Left cardiac atrium (tissue), 4 donors: ENCODE measurements at regions not wholly inside any gene's neighbourhood (a gene's known extent, or its start where the extent isn't known, plus 50 kb on each side); places are given as distances from the start of the nearest gene placed in this dataset.
"Not testable (repeated sequence)": the region's sequence is repeated elsewhere in the genome, so short reads cannot be mapped to it uniquely, and the experiment has no call there.

ENCODE experiments used
- ATAC-seq, 2 donors: fragments of 200-7000 bp; cut with Tn5 transposase; one replicate each; pipeline ENCODE4 v1.9.1; 2020; ENCODE audit warnings: mild to moderate bottlenecking in 2 of 2, moderate library complexity in 2 of 2
- DNase-seq: peaks from one replicate; pipeline ENCODE4 v3.0.0-alpha.2; 2020
- intact Hi-C, 2 donors: fragments of 100-400 bp; cut with DNase I; formaldehyde crosslinking; loops; one replicate each; pipeline versions ENCODE4 v1.14.1 to v1.15.1; 2022 to 2023
- donor health status: DM: no; HTN: yes; CAD: no.
- donor health status: DM: no; HTN: yes; CAD: no; lungs with severe emphysema.
- donor health status: DM: yes; HTN: yes; CAD: no.
- donor health status: Dilated cardiomyopathy.

DNA sequence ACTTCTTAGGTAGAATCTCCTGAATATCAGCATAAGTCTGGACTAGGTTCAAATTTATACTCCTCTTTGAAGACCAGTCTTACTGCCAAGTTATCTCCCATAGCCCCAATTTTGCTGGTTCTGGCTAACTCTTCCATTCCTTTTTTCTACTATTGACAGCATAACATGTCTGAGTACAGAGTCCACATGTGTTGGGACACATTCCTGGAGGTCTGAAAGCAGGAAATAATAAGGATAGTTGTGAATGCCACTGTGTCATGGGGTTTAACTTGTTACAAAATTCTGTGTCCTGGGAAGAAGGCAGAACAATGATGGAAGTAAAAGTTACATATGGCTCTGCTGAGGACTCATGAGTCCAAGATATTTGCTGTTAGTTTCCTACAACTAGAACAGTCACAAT is 57.4 kb upstream of the ZBTB20 start:
- no peak for DNase-seq
- intact Hi-C loops, result no loop called here
- ATAC-seq, result no peak

DNA sequence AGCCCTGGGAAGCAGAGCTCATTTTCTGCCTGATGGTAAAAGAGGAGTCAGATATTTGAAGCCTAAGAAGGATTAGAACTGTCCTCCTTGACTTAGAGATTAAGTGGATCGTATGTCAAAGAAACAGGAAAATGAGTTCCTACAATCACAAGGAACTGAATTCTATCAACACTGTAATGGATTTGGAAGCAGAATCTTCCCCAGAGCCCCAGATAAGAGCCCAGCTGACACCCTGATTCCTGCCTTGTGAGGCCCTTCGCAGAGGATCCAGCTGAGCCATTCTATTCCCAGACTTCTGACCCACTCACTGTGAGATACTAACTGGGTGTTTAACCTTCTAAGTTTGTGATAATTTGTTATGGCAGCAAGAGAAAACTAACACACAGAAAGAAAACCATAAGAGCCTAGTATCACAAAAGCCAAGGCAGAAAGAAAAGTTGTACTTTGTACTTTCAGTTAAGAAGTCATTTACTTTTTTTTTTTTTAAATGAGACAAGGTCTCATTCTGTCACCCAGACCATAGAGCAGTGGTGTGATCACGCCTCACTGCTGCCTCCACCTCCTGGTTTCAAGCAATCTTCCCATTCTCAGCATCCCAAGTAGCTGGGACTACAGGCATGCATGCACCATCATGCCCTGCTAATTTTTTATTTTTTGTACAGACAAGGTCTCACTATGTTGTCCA is 61.1 kb upstream of the ZBTB20 start:
- intact Hi-C loops, result no loop called here
- ATAC-seq, result no peak

DNA sequence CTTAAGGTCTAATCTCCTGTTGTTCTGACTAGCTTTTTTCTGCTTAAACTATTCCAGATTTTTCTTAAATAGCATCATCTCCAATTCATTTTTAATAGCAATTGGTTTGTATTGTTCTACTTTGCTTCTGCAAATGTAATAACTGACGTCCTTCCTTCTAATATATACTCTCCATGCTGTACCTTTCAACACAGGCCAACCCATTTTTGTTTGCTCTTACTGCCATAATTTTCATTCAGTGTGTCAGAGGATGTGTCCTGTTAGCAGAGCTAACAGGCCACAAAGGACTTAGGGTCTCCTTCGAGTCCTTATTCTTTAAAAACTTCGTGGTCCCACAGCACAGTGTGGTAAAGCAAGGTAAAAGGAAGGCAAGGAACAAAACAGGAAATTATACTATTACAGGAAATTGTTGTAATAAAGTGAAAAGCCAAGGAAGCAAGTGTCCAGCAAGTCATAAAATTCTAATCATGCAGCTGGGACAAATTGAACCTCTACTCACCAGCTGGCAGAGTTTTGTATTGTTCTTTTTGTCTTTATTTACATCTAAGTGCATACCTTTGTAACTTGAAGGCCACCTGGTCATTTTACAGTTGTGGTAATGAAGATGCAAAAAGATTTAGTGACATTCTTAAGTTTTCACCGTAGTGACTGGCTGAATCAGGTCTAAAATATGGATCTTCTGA is 64.9 kb upstream of the ZBTB20 start:
- DNase-seq (no peak), ATAC-seq (no peak)
- intact Hi-C loops, result loop anchor here in 1 of 2 donors (10.0 kb wide), 1 partner anchor 363 kb away; no protein-coding TSS in a partner anchor

More for the DNA sequence above, 61.1 kb upstream of the ZBTB20 start:
- DNase-seq, result no peak

DNA sequence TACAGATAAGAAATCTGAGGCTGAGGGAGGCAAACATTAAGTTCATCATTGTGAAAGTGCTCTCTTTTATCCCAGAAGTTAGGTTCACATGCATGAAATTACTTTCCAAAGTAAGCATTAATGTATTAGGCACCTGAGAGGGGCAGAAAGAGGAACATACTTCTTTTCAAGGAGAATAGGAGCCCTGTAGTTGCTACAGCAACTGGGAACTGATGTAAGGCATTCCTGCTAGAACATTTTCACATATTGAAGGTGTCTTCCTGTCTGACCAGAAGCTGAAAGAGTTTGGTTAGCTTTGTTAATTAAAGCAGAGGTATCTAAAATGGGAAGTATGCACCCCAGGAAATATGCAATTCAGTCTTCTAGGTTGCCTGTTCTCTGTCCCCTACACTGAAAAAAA is 65.5 kb upstream of the ZBTB20 start:
- ATAC-seq (no peak), DNase-seq (no peak)
- intact Hi-C loops, result loop anchor here in 1 of 2 donors (10.0 kb wide), 1 partner anchor 362 kb away; no protein-coding TSS in a partner anchor

DNA sequence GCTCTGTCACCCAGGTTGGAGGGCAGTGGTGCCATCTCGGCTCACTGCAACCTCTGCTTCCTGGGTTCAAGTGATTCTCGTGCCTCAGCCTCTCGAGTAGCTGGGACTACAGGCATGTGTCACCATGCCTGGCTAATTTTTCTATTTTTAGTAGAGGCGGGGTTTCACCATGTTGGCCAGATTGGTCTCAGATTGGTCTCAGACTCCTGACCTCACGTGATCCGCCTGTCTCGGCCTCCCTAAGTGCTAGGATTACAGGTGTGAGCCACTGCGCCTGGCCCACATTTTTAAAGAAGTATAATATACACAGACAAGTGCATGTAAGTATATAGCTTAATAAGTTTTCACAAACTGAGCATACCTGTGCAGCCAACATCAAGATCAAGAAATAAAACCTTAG is 66.0 kb upstream of the ZBTB20 start:
- DNase-seq, ATAC-seq: not testable (repeated sequence)
- intact Hi-C loops, result loop anchor here in 1 of 2 donors (10.0 kb wide), 1 partner anchor 362 kb away; no protein-coding TSS in a partner anchor

DNA sequence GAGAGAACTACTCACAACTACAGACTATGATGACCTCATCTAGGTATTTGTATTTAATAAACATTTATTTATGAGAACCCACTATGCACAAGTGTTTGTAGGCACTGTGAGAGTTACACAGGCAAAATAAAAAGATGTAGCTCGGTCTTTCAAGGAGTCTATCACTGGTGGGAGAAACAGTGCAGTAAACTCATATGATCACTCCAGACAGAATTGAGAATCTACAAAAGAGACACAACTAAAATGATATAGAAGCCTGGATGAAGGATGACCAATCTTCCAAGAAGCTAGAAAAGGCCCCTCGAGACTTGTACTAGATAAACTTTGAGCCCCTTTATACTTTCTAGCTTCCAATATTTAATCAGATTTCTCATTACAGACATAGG is 70.2 kb upstream of the ZBTB20 start:
- no peak for ATAC-seq
- intact Hi-C loops, result loop anchor here (1.0 to 10.0 kb wide), 5 partner anchors 358 to 600 kb away; no protein-coding TSS in a partner anchor
- no peak for DNase-seq

DNA sequence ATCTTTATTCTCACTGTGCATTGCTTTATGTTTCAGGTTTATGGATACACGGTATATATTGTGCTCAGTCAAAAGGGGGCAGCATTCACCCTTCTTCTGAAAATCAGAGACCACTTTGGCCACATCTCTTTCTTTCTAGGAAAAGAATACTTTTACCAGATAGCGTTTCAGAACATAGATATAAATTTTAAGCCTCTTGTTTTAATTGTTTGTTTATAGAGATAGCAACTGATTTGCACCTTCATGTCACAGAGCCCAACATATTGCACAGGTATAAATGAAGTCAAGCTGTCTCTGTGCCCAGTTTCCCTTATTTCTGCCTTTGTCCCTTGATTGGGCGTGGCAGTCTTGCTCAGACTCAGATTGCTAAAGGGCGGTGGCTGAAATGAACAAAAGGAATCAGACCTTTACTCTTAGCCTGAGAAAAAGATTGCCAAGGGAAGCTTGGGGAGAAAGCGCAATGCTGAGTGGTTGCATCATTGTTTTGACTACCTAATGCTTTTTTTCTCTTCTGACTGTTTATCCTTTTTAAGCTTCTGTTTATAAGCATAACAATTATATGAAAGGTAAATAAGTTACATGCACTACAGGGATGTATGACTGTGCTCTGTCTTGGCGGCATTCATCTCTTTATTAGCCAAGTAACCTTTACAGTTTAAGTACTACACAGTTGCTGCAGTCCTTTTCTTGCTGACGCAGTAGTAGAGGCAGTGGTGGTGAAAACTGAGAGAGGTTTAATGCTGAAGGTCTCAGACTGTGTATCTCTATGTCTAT is 70.8 kb upstream of the ZBTB20 start:
- intact Hi-C loops, result loop anchor here (1.0 to 10.0 kb wide), 5 partner anchors 357 to 599 kb away; no protein-coding TSS in a partner anchor
- DNase-seq (peak; percentile 32), ATAC-seq (peak; percentile 79 to 82)

DNA sequence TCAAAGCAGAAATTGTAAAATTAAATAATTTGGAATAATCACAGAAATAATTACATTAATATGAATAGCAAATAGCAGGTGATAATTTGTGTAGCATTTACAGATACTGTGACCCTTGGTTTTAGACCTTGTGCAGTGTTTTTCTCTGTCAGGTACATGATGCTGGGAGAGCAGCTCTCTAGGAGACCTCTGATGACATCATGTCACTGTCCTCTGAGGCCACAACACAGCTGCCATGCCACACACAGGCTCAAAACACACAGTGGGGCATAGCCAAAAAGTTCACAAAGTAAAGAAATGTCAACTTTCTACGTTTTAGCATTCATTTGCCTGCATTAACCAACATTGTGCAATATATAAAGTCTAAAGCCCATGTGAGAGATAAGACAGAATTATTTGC is 71.8 kb upstream of the ZBTB20 start:
- ATAC-seq (no peak), DNase-seq (no peak)
- intact Hi-C loops, result loop anchor here (5.0 to 10.0 kb wide), 3 partner anchors 356 to 598 kb away; no protein-coding TSS in a partner anchor

DNA sequence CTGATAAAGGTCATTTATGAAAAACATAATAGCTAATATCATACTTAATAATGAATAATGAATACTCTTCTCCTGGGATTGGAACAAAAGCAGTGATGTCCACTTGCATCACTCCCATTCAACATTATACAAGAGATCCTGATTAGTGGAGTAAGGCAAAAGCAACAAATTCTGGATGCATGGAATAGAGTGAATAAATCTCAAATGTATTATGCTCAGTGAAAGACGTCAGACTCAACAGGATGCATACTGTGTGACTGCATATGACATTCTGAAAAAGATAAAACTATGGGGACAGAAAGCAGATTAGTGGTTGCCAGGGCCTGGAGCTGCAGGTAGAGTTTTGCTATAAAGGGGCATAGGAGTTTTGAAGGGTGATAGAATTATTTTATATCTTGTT is 77.6 kb upstream of the ZBTB20 start:
- intact Hi-C loops, result loop anchor here in 1 of 2 donors (10.0 kb wide), 1 partner anchor 210 kb away; no protein-coding TSS in a partner anchor
- DNase-seq, result no peak
- no peak for ATAC-seq

DNA sequence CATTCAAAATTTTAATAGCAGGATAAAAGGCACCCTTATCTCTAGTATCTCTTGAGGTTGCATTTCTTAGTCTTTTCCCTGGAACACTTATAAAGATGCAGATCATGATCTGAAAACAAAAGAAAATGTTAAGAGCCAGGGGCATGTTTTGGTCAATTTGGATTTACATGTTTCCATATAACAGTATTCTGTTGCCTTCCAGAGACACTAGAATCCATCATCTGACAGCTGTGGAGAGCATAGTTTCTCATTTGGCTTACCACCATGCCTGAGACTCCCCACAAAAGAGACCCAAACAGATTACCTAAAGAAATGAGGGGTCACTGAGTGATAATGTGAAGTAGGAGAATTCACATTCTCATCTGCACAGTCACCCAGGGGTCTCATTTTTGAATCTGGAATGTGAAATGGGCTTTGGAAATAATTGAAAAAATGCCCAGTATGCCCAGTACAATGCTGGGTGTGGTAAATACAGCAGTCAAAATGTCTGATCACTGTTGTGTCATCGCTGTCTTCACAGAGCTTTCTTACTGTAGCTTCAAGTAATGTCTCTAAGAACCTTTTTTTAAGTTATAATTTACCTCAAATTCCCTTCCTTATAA is 79.9 kb upstream of the ZBTB20 start:
- intact Hi-C loops, result loop anchor here in 1 of 2 donors (10.0 kb wide), 1 partner anchor 208 kb away; no protein-coding TSS in a partner anchor
- DNase-seq (no peak), ATAC-seq (no peak)

DNA sequence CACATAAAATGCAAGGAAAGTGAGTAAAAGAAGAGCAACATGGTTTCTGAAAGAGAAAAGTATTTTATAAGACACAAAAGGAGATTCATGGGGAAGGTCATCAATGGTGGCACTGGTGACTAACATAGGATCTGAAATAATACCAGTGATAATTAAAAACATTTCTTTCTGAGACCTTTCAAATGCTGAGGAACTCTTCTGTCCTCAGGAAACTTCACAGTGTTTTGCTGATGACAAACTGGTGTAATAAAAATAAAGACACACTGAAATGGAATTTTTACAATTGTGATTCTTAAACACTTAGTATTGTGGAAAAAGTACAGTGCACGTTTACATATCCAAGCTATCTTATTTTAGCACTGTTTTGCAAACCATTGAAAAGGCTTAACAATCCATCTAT is 80.4 kb upstream of the ZBTB20 start:
- intact Hi-C loops, result loop anchor here in 1 of 2 donors (10.0 kb wide), 1 partner anchor 207 kb away; no protein-coding TSS in a partner anchor
- ATAC-seq, result no peak

DNA sequence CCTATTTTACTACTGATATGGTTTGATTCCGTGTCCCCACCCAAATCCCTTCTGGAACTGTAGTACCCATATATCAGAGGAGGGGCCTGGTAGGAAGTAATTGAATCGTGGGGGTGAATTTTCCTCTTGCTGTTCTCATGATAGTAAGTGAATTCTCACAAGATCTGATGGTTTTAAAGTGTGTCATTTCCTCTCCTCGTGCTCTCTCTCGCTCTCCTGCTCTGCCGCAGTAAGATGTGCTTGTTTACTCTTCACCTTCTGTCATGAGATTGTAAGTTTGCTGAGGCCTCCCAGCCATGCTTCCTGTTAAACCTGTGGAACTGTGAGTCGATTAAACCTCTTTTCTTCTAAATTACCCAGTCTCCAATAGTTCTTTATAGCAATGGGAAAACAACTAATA is 81.2 kb upstream of the ZBTB20 start:
- ATAC-seq (no peak), DNase-seq (no peak)
- intact Hi-C loops, result loop anchor here in 1 of 2 donors (10.0 kb wide), 1 partner anchor 207 kb away; no protein-coding TSS in a partner anchor

More for the DNA sequence above, 80.4 kb upstream of the ZBTB20 start:
- no peak for DNase-seq

DNA sequence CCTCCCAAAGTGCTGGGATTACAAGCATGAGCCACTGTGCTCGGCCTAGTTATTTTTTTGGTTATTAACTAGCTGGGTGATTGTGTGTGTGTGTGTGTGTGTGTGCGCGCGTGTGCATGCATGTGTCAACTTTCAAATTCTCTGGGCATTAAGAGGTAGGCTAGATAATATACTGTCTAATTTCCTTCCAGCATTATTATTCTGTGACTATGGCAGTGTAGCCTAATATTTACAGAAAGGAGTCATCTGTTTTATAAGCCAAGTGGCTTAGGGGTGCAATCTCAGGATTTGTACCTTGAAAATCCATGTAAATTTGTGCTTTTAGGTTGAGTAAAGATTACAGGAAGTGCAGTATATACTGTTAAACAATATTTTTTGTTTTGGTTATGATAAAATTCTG is 85.1 kb upstream of the ZBTB20 start:
- DNase-seq (no peak), ATAC-seq (no peak)
- intact Hi-C loops, result no loop called here

DNA sequence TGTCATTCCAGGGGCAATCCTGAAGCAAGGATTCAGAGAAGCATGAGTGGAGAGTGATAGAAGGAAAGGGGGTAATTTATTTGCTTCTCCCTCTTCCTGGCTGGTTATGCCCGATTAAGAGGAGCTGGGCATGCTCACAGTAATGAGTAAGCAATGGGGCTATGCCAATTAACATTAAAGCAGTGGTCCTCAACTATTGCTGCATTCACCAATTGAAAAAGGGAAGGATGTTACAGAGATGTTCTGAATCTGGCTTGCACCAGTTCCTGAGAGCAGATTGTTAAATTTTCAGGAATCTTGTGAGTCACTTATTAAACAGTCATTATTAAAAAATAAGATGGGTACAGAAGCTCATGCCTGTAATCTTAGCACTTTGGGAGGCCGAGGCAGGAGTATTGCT is 85.9 kb upstream of the ZBTB20 start:
- ATAC-seq (no peak), DNase-seq (no peak)
- intact Hi-C loops, result no loop called here

DNA sequence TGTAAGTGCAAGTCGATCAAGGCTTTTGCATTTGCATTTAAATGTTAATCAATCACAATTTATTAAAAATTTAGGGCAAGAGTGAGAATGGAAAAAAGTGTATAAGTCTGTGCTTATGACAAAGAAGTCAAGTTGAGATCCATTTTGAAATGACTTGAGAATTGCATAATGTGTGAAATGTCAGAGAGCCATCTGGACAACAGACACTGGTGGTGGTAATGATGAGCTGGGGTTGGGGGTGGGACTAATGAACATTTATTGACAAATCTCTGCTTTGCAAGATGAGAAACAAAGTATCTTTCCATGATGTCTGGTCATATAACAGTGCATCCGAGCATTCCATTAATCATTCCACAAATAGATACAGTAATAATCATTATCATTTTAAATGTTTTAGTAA is 89.4 kb upstream of the ZBTB20 start:
- ATAC-seq (no peak), DNase-seq (no peak)
- intact Hi-C loops, result no loop called here

DNA sequence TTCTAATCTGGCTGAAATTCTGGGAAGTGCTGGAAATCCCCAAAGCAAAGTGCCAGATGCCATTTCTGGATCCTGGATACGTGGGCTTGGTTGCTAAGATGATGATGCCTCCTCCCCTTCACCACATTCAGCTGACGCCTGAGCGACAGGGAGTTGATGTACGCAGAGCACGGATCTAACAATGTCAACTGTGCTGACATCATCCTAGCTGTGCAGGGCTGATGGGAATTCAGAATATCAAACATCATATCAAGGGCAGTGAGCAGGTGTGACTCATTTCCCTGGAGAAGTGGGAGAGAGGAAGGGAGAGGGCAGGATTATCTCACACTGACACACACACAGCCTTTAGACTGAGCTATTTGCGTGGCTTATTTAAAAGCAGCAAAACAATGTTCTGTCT is 92.6 kb upstream of the ZBTB20 start:
- peak; percentile 94 to 99 for ATAC-seq
- DNase-seq, result peak; percentile 79
- intact Hi-C loops, result loop anchor here in 1 of 2 donors (5.0 kb wide), 1 partner anchor 273 kb away; no protein-coding TSS in a partner anchor

DNA sequence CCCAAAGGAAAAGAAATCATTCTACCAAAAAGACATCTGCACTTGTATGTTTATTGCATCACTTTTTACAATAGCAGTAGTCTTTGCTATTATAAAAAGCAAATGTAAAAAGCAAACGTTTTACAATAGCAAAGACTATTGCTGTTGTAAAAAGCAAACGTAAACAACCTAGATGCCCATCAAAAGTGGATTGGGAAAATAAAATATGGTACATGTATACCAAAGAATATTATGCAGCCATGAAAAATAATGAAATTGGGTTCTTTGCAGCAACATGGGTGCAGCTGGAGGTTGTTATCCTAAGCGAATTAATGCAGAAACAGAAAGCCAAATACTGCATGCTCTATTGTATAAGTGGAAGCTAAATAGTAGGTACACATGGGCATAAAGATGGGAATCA is 97.3 kb upstream of the ZBTB20 start:
- DNase-seq (no peak), ATAC-seq (no peak)
- intact Hi-C loops, result loop anchor here in 1 of 2 donors (5.0 kb wide), 1 partner anchor 268 kb away; no protein-coding TSS in a partner anchor

DNA sequence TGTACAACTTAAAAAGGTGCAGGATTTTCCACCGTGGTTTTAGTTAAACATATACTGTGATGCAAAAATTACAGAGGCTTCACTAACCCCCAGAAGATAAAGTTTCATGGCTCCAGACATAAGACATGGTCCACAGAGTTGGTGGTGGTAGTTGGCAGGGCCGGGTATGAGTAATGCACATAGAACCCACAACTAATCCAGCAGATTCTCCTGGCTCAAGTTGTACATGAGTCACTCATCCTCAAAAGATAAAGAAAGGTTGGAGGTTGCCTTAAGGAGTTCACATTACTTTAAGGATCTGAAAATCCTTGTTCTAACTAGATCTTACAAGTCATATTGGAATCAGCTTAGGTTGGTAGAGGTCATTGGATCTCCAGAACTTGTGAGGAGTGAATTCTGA is 98.3 kb upstream of the ZBTB20 start:
- DNase-seq (peak; percentile 59), ATAC-seq (peak in 1 of 2 donors; percentile 98)
- intact Hi-C loops, result no loop called here

DNA sequence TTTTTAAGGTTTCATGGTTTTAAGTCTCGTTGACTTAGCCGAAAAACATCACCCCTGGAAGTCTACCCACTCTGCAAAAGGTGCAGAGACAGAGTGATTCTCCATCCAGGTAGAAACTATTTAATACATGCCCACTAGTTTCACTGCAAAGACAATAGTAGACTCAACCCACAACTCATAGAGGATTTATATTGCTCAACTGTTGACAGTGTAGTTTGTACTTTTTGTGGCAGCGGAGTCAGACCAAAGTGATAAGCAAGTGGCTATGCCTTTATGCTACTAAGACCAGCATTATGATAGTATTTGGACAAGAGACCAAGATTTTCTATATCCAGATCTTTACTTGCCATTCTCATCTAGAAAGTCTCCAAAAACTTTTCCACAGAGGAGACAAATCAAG is 98.8 kb upstream of the ZBTB20 start:
- DNase-seq, result no peak
- ATAC-seq, result peak in 1 of 2 donors; percentile 17
- intact Hi-C loops, result no loop called here
